Medulla oblongata (tissue), 1 donor: ENCODE measurements at regions not wholly inside any gene's neighbourhood (a gene's known extent, or its start where the extent isn't known, plus 50 kb on each side); places are given as distances from the start of the nearest gene placed in this dataset.

ENCODE experiments used
- DNase-seq: peaks from one replicate; pipeline ENCODE4 v3.0.0-alpha.2; 2015; ENCODE audit errors: extremely low spot score

GRCh38 chr11:104338186-104338585 lies 174.2 kb upstream of the PDGFD start:
- no peak for DNase-seq

GRCh38 chr11:104337273-104337672 lies 173.3 kb upstream of the PDGFD start:
- no peak for DNase-seq

DNA sequence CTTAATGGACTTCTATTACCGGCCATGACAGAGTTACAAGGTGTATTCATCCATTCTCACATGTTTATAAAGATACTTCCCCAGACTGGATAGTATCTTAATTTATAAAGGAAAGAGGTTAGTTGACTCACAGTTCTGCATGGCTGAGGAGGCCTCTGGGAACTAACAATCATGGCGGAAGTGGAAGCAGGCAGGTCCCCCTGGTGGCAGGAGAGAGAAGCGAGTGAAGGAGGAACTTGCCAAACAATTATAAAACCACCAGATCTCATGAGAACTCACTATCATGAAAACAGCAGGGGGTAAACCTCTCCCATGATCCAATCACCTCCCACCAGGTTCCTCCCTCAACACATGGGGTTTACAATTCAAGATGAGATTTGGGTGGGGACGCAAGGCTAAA lies 170.0 kb upstream of the PDGFD start:
- no peak for DNase-seq

DNA sequence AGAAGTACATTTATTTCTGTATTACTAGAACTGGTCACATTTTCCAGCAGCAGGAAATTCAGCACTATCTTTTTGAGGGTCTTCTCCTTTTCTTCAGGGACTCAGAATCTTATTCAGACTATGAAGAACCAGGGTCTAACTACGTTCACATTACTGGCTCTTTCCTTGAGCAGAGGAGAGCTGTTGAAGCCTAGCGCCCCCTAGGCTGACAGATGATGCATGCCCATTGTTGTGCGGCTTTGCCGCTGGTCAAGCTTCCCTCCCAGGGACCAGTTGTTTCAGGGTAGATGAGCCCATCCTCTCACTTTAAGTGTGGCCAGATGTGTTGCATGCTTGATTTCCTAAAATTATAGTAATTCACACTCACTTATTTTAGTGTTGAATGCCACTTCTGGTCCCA lies 168.2 kb upstream of the PDGFD start:
- DNase-seq: peak; percentile 13

- no peak for DNase-seq
Observed at GRCh38 chr11:104329078-104329665, 165.2 kb upstream of the PDGFD start.

GRCh38 chr11:104328512-104328907 lies 164.6 kb upstream of the PDGFD start:
- DNase-seq: no peak

- DNase-seq: no peak
Observed at GRCh38 chr11:104327861-104328511, 164.0 kb upstream of the PDGFD start.

DNA sequence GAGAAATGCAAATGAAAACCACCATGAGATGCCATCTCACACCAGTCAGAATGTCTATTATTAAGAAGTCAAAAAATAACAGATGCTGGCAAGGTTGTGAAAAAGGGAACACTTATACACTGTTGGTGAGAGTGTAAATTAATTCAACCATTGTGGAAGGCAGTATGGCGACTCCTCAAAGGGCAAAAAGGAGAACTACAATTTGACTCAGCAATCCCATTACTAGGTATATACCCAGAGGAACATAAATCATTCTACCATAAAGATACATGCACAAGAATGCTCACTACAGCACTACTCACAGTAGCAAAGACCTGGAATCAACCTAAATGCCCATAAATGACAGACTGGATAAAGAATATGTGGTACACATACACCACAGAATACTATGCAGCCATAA lies 161.1 kb upstream of the PDGFD start:
- no peak for DNase-seq

GRCh38 chr11:104324276-104324675 lies 160.3 kb upstream of the PDGFD start:
- DNase-seq: no peak

DNA sequence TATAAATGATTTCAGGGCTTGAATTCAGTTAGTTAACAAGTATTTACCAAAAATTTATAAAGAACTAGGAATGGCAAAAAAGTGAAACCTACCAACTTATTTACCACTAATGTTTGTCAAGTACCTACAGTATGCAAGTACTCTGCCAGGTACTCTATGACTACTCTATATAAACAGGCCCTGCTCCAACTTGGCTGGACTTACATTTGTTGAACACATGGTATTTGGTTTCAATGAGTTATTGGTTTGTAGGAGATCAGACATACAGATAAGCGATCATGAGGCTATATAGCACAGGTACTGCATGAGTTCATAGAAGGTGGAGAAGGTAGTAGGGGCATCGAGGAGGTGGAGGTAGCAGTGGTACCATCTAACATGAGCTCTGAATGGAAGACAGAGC lies 159.9 kb upstream of the PDGFD start:
- no peak for DNase-seq

GRCh38 chr11:104322696-104323095 lies 158.7 kb upstream of the PDGFD start:
- DNase-seq: no peak

DNA sequence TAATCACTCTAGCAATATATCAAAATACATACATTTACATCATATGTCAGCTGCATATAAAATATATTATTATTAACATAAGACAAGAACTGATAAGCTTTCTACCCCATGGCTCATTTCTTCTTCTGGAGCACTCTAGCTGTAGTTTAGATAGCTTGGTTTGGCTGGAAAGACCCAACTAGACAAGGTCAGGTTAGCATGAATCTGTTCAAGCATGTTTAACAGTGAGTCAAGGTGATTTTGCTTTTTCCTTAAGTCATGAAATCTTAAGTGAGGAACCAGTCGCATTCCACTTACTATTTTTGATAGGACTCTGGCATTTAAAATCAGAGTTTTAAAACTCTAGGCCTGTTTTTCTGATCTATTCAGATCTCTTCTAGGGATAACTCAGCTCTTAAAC lies 157.0 kb upstream of the PDGFD start:
- DNase-seq: no peak

DNA sequence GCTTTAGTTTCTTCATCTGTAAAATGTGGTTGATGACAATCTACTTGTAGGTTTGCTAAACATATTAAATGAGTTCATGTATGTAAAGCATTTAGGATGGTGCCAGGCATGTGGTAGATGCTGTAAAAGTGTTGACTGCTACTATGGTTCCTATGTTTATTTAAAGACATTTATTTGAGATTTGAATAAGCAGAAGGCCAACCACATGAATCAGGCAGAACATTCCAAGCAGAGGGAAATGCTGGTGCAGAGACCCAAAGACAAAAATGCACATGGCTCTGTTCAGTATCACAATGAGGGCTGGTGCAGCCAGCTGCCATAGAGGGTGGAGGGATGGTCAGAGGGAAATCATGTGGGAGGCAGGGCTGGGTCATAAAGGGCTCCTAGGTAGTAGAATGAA lies 156.2 kb upstream of the PDGFD start:
- DNase-seq: no peak

- no peak for DNase-seq
Observed at GRCh38 chr11:104319396-104319795, 155.4 kb upstream of the PDGFD start.

GRCh38 chr11:104306862-104307474 lies 143.0 kb upstream of the PDGFD start:
- DNase-seq: no peak

DNA sequence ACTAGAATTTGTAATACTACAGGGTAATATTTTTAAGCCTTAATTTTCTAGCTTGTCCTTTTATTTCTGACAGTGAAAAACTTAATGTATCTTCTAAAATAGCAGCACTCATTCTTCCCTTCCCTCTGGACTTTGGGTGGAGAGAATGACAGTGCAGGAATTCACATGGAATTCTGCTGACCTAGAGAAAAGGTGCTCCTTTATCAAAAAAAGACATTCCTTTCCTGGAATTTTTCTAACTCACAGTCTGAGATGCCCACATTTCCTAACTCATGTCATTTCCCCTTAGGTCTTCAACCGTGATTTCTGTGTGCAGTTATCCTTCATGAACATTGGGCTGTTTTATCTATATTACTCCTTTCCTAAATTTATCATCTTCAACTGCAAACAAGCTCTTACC lies 137.8 kb upstream of the PDGFD start:
- no peak for DNase-seq

- no peak for DNase-seq
Observed at GRCh38 chr11:104291646-104292045, 127.7 kb upstream of the PDGFD start.

DNA sequence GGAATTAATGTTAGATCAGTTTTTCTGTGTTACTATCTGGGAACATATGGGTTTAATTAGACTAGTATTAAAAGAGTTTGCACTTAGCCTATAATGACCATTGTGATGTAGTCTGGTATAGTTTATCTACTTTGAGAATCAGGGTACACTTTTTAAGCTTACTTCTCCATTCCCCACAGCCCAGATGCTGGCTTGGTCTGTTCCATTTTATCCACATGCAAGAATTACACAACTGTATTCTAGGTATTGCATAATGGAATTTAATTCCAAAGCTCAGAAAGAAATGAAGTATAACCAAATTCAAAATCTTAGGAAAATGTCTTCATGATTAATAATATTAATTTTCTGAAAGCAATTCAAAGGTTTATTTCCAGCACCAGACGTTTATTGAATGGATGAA lies 122.2 kb upstream of the PDGFD start:
- no peak for DNase-seq

GRCh38 chr11:104279587-104279986 lies 115.6 kb upstream of the PDGFD start:
- no peak for DNase-seq

DNA sequence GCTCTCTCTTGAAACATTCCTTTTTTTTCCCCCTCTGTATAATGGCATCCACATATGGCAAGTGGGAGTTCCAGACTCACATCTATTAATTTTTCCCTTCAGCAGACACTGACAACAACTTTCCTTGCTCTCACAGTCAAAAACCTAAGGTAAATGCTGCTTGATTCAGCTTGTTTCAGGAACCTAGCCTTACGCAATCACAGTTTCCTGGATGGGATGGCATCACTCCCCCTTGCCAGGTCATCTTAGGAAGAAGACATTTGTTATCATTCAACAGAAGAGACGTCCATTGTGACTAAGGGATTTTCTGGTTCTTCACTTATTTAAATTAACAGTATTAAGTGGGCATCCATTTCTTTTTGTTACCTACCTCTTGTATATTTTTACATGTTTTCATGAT lies 112.0 kb upstream of the PDGFD start:
- DNase-seq: no peak

GRCh38 chr11:104260456-104260855 lies 96.5 kb upstream of the PDGFD start:
- DNase-seq: no peak

- DNase-seq: no peak
Observed at GRCh38 chr11:104259121-104259610, 95.2 kb upstream of the PDGFD start.

DNA sequence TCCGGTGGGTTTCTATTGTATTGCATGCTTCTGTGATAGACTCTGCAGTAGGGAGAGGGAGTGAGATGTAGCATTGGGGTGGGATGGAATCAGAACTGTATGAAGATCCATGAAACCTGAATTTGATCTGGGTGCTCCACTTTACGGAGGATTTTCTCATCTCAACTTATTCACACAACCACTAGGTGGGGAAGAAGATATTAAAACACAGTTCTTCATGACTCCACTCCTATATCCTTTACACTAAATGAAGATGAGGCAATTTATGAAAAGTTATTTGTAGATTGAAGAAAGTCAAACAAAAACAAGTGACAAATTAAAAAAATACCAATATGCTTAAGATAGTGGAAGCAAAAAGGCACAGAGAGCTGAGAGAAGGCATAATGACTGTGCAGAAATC lies 92.6 kb upstream of the PDGFD start:
- no peak for DNase-seq
